ENCODE measurements at regions not wholly inside any gene's neighbourhood (a gene's known extent, or its start where the extent isn't known, plus 50 kb on each side); places are given as distances from the start of the nearest gene placed in this dataset.

- no peak for TF ChIP-seq CTCF (IDR thresholded peaks at IDR 0.05)
- TF ChIP-seq EP300 (IDR thresholded peaks at IDR 0.05): no peak
- no peak for TF ChIP-seq POLR2AphosphoS5 (IDR thresholded peaks at IDR 0.05)
Measured at GRCh38 chr10:47081264-47081663, 170.0 kb downstream of the PTPN20 start.

Data from sigmoid colon (tissue), 4 donors.